ENCODE measurements at regions not wholly inside any gene's neighbourhood (a gene's known extent, or its start where the extent isn't known, plus 50 kb on each side); places are given as distances from the start of the nearest gene placed in this dataset.

DNA sequence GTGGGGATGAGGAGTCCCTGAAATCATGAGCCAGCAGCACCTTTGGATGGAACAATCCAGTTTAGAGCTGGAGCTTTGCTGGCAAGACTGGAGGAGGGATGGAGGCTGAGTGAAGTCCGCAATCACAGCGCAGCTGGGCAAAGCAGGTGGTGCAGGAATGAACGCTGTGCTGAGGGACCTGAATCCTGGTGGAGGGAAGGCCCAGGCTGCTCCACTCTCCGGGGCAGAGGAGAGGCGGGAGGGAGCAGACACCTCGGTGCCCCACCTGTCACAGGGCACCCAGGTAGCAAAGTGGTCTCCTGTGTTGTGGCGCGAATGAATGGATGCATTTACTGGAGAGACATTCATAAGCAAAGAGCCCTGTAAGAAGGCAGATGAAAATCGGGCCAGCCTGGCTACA lies 124.8 kb upstream of the ANO1 start:
- Histone ChIP-seq H3K79me2 (ENCODE audit: insufficient read depth, low read length) (no peaks in the 10 kb centered on the region), H3K4me1 (ENCODE audit: insufficient read depth, low read length) (peaks cover 27% of the 10 kb centered on the region), H3K27ac (ENCODE audit: low read depth, low read length) (no peak overlapping the region), H4K20me1 (ENCODE audit: insufficient read depth, low read length) (no peaks in the 10 kb centered on the region), H3K36me3 (ENCODE audit: insufficient read depth, low read length) (no peaks in the 10 kb centered on the region), H3K4me2 (ENCODE audit: low read length) (no peak overlapping the region), H3K9me3 (ENCODE audit: insufficient read depth, low read depth, low read length) (peaks cover 5% of the 10 kb centered on the region), H2AFZ (ENCODE audit: low read depth, low read length) (no peak overlapping the region), H3K4me3 (ENCODE audit: insufficient read depth, low read depth, low read length) (no peak overlapping the region), H3K9ac (ENCODE audit: low read length) (no peak overlapping the region), H3K27me3 (ENCODE audit: insufficient read depth, low read length) (no peaks in the 10 kb centered on the region)
- H3K36me3 Mint-ChIP-seq (ENCODE audit: low read depth, unreplicated experiment): peaks cover 3% of the 10 kb centered on the region
- FAIRE-seq (no peak), DNase-seq (ENCODE audit: low read depth) (no peak)
- peaks cover 6% of the 10 kb centered on the region for H3K9me3 Mint-ChIP-seq (ENCODE audit: unreplicated experiment)
- TF ChIP-seq EZH2 (IDR thresholded peaks at IDR 0.05; ENCODE audit: insufficient read depth, low read length): no peak
- no peak overlapping the region for H3K4me3 Mint-ChIP-seq (ENCODE audit: unreplicated experiment)
- H3K4me1 Mint-ChIP-seq (ENCODE audit: low read depth, unreplicated experiment): peaks cover 23% of the 10 kb centered on the region
- no peak overlapping the region for H3K27ac Mint-ChIP-seq (ENCODE audit: unreplicated experiment)
- H3K27me3 Mint-ChIP-seq (ENCODE audit: low read depth, unreplicated experiment): peaks cover 19% of the 10 kb centered on the region

DNA sequence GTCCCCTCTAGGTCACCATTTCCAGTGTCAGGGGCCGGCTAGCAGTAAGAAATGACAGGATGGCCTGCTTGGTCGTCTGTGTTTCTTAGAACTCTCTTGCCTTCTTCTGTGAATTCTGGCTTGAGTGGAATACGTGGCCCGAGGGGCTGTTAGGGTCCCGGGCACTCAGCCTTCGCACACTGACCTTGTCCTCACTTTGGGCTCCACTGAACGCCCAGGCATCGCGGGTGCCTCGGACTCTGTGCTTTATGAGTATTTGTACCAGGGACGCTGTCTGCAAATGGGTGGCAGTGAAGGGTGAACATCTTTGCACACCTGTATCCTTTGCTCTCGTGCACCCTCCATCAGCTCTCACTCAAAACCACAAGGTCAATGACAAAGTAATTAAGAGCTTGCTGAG lies 123.4 kb upstream of the ANO1 start:
- H3K9me3 Mint-ChIP-seq (ENCODE audit: unreplicated experiment): peaks cover 6% of the 10 kb centered on the region
- TF ChIP-seq, protein P1, sequence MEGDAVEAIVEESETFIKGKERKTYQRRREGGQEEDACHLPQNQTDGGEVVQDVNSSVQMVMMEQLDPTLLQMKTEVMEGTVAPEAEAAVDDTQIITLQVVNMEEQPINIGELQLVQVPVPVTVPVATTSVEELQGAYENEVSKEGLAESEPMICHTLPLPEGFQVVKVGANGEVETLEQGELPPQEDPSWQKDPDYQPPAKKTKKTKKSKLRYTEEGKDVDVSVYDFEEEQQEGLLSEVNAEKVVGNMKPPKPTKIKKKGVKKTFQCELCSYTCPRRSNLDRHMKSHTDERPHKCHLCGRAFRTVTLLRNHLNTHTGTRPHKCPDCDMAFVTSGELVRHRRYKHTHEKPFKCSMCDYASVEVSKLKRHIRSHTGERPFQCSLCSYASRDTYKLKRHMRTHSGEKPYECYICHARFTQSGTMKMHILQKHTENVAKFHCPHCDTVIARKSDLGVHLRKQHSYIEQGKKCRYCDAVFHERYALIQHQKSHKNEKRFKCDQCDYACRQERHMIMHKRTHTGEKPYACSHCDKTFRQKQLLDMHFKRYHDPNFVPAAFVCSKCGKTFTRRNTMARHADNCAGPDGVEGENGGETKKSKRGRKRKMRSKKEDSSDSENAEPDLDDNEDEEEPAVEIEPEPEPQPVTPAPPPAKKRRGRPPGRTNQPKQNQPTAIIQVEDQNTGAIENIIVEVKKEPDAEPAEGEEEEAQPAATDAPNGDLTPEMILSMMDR (IDR thresholded peaks at IDR 0.05; ENCODE audit: insufficient read depth, low read depth, low read length): no peak
- no peak for TF ChIP-seq EZH2 (IDR thresholded peaks at IDR 0.05; ENCODE audit: insufficient read depth, low read length)
- Histone ChIP-seq H3K27me3 (ENCODE audit: insufficient read depth, low read length) (no peaks in the 10 kb centered on the region), H3K4me2 (ENCODE audit: low read length) (no peak overlapping the region), H3K9me3 (ENCODE audit: insufficient read depth, low read depth, low read length) (peaks cover 11% of the 10 kb centered on the region), H2AFZ (ENCODE audit: low read depth, low read length) (no peak overlapping the region), H3K4me1 (ENCODE audit: insufficient read depth, low read length) (peaks cover 13% of the 10 kb centered on the region), H4K20me1 (ENCODE audit: insufficient read depth, low read length) (no peaks in the 10 kb centered on the region), H3K79me2 (ENCODE audit: insufficient read depth, low read length) (no peaks in the 10 kb centered on the region), H3K9ac (ENCODE audit: low read length) (no peak overlapping the region), H3K27ac (ENCODE audit: low read depth, low read length) (no peak overlapping the region), H3K4me3 (ENCODE audit: insufficient read depth, low read depth, low read length) (no peak overlapping the region), H3K36me3 (ENCODE audit: insufficient read depth, low read length) (no peaks in the 10 kb centered on the region)
- DNase-seq (ENCODE audit: low read depth) (no peak), FAIRE-seq (no peak)
- H3K36me3 Mint-ChIP-seq (ENCODE audit: low read depth, unreplicated experiment): peaks cover 3% of the 10 kb centered on the region
- H3K4me1 Mint-ChIP-seq (ENCODE audit: low read depth, unreplicated experiment): peaks cover 11% of the 10 kb centered on the region
- H3K4me3 Mint-ChIP-seq (ENCODE audit: unreplicated experiment): no peak overlapping the region
- no peak overlapping the region for H3K27ac Mint-ChIP-seq (ENCODE audit: unreplicated experiment)
- H3K27me3 Mint-ChIP-seq (ENCODE audit: low read depth, unreplicated experiment): peaks cover 23% of the 10 kb centered on the region

DNA sequence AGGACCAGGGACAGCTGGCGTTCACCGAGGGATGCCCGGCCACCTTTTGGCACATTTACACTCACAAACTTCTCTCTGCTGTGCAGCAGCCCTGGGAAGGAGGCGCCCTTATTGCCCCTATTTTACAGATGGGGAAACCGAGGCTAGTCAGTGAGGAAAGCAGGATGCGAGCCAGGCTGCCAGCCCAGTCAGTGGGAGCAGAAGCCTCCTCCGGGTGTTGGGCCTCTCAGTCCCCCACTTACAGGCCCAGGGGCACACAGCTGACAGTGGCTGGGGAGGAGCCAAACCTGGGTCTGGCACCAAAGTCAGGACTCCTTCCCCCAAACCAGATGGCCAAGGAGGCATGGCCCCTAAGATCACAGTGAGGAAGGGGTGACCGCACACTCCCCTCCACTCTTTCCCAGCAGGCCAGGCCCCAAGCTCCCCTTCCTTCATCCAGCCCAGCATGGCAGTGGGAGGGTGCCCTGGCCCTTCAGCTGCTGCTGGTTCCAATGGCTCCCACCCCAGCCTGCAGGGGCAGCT lies 121.4 kb upstream of the ANO1 start:
- H2AFZ ChIP-seq (ENCODE audit: low read depth, low read length): no peak overlapping the region
- H3K36me3 ChIP-seq (ENCODE audit: insufficient read depth, low read length): no peaks in the 10 kb centered on the region
- H3K4me3 Mint-ChIP-seq (ENCODE audit: unreplicated experiment): no peak overlapping the region
- no peak overlapping the region for H3K4me2 ChIP-seq (ENCODE audit: low read length)
- peak overlapping the region; percentile 53 for H3K27ac Mint-ChIP-seq (ENCODE audit: unreplicated experiment)
- peaks cover 26% of the 10 kb centered on the region for H3K27me3 Mint-ChIP-seq (ENCODE audit: low read depth, unreplicated experiment)
- H3K79me2 ChIP-seq (ENCODE audit: insufficient read depth, low read length): no peaks in the 10 kb centered on the region
- DNase-seq (ENCODE audit: low read depth) (no peak), FAIRE-seq (no peak)
- peaks cover 2% of the 10 kb centered on the region for H3K9me3 Mint-ChIP-seq (ENCODE audit: unreplicated experiment)
- H3K4me1 Mint-ChIP-seq (ENCODE audit: low read depth, unreplicated experiment): peaks cover 11% of the 10 kb centered on the region
- no peaks in the 10 kb centered on the region for H3K27me3 ChIP-seq (ENCODE audit: insufficient read depth, low read length)
- peaks cover 9% of the 10 kb centered on the region for H3K4me1 ChIP-seq (ENCODE audit: insufficient read depth, low read length)
- H3K36me3 Mint-ChIP-seq (ENCODE audit: low read depth, unreplicated experiment): peaks cover 5% of the 10 kb centered on the region
- TF ChIP-seq, protein P1 (IDR thresholded peaks at IDR 0.05; ENCODE audit: insufficient read depth, low read depth, low read length): no peak
- TF ChIP-seq EZH2 (IDR thresholded peaks at IDR 0.05; ENCODE audit: insufficient read depth, low read length): no peak
- H3K27ac ChIP-seq (ENCODE audit: low read depth, low read length): no peak overlapping the region
- no peak overlapping the region for H3K4me3 ChIP-seq (ENCODE audit: insufficient read depth, low read depth, low read length)
- H4K20me1 ChIP-seq (ENCODE audit: insufficient read depth, low read length): no peaks in the 10 kb centered on the region
- H3K9ac ChIP-seq (ENCODE audit: low read length): no peak overlapping the region
- H3K9me3 ChIP-seq (ENCODE audit: insufficient read depth, low read depth, low read length): peaks cover 6% of the 10 kb centered on the region
